DOHH2 (cell line): ENCODE measurements at regions not wholly inside any gene's neighbourhood (a gene's known extent, or its start where the extent isn't known, plus 50 kb on each side); places are given as distances from the start of the nearest gene placed in this dataset.

ENCODE experiments used
- EZH2phosphoT487 ChIP-seq: fragments of 200-600 bp; sonication (generic); IDR thresholded peaks from 2 replicates; pipeline ENCODE4 v1.6.1; 2017; ENCODE audit warnings: borderline replicate concordance, mild to moderate bottlenecking, antibody characterized with exemption, low read length, moderate library complexity, mixed read lengths
- TF ChIP-seq, protein P1 (sequence below): fragments of 200-600 bp; sonication (generic); IDR thresholded peaks from one replicate; pipeline ENCODE4 v1.5.1; 2014; ENCODE audit warnings: antibody characterized with exemption, mild to moderate bottlenecking, low read depth, low read length; ENCODE audit not compliant: poor library complexity, severe bottlenecking

DNA sequence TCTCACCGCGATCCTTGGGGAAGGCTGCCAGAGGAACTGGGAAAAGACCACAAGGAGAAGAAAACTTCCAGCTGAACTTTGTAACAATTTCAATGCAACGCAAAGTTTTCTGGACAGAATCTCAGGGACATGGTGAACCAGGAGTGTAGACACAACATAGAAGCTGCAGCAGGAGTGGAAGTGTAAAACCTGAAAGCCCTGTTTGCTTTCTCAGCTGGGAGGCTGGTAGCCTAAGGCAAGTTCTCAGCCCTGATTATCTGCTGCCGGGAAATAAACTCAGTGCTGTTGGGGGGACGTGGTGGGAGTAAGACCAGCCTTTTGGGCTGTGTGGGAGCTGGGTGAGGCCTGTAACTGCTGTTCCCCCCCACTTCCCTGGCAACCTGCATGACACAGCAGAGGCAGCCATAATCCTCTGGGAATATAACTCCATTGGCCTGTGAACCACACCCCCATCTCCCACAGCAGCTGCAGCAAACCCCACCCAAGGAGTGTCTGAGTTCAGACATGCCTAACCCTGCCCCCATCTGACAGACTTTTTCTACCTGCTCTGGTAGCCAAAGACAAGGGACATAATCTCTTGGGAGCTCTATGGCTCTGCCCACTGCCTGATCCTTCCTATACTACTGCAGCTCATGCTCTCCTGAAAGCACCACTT lies 106.7 kb downstream of the ZNF621 start:
- TF ChIP-seq, protein P1, sequence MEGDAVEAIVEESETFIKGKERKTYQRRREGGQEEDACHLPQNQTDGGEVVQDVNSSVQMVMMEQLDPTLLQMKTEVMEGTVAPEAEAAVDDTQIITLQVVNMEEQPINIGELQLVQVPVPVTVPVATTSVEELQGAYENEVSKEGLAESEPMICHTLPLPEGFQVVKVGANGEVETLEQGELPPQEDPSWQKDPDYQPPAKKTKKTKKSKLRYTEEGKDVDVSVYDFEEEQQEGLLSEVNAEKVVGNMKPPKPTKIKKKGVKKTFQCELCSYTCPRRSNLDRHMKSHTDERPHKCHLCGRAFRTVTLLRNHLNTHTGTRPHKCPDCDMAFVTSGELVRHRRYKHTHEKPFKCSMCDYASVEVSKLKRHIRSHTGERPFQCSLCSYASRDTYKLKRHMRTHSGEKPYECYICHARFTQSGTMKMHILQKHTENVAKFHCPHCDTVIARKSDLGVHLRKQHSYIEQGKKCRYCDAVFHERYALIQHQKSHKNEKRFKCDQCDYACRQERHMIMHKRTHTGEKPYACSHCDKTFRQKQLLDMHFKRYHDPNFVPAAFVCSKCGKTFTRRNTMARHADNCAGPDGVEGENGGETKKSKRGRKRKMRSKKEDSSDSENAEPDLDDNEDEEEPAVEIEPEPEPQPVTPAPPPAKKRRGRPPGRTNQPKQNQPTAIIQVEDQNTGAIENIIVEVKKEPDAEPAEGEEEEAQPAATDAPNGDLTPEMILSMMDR = no peak
- no peak for TF ChIP-seq EZH2phosphoT487
